ENCODE measurements at regions not wholly inside any gene's neighbourhood (a gene's known extent, or its start where the extent isn't known, plus 50 kb on each side); places are given as distances from the start of the nearest gene placed in this dataset.

DNA sequence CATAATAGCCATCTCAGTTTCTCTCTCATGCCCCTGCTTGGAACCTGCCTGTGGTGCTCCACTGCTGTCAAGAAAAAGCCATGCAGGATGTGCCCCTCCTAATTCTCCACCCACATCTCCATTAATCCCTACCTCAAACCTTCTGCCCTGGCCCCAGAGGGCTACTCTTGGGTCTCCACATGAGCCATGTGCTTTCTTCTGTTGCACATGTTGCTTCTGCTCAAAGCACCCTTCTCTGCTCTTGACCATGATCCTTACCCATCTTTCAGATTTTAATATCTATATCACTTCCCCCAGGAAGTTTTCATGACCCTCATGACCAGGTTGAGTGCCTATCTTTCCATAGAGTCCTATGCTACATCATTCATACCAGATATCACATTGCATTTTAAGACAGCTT is 514.2 kb downstream of the RPS24 start:
- no peak for DNase-seq

- DNase-seq = no peak
These were observed 514.7 kb downstream of the RPS24 start for GRCh38 chr10:78548369-78548768.

- DNase-seq = peak; percentile 27 to 64
These were observed 515.7 kb downstream of the RPS24 start for GRCh38 chr10:78549140-78549935.

DNA sequence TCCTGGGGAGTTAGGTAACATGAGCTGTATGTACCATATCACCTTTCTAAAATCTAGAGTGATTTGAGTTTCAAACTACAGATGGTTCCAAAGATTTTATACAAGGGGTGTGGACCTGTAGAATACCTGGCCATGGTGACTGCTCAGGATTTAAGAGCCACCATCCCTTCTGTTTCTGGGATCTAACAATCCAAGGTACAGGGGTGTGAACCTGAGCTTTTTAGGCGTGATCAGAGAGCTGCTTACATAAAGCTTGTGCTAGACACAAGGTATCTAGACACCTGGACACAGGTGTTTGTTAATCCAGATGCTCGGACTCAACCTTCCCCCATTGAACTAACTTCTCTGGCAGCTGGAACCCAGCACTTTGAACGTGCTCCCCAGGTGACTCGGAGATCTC is 516.4 kb downstream of the RPS24 start:
- DNase-seq = no peak

DNA sequence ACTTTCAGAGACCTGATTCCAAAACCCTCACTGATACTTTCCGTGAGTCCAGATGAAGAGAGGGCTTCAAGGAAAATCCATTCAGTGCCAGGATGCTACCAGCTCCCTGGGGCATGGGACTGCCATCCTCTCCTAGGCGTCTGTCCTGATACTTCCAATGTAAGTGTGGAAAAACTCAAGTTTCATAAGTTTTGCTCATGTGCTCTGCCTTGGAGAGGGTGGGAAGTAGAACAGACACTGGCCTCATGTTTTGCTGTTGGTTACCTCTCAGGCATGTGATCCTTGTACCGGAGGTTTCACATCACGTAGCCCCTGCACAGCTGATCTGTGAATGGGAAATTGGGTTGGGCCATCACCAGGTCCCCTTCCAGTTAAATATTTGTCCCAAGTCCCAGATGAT is 517.1 kb downstream of the RPS24 start:
- DNase-seq = no peak

GRCh38 chr10:78551184-78552005 is 517.4 kb upstream of the ZMIZ1 start:
- no peak for DNase-seq

DNA sequence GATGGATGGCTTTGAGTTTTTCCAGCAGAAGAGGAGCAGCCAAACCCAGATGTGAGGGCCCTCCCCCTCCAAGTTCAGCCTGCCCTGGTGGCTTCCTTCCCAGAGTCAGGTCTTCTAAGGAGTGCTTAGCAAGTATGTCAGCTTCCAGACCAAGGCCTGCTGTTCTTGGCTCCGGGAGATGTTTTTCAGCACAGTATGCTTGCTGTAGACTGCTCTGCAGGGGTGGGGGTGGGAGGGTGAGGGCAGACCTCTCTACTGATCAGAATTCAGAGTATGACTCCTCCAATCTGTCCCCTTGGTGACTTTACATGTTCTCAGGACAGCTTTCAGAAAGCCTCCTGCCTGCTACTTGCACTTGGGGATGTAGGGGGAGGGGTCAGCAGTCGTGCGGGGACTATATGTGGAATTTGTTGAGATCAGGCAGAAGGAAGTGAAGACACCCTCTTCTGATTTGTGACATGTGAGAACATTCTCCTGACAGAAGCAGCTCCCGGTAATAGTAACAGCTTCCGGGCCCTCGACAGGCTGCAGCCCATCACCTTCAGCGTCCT is 516.4 kb upstream of the ZMIZ1 start:
- DNase-seq = no peak

DNA sequence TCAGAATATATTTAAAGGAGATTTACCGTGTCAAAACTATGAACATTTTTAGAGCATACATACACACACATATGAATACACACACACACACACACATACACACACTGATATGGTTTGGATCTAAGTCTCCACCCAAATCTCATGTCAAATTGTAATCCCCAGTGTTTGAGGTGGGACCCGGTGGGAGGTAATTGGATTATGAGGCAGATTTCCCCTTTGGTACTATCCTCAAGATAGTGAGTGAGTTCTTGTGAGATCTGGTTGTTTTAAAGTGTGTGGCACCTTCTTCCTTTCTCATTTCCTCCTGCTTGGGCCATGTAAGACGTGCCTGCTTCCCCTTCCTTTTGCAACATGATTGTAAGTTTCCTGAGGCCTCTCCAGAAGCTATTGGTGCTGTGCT is 515.0 kb upstream of the ZMIZ1 start:
- DNase-seq = no peak

GRCh38 chr10:78555128-78555527 is 513.6 kb upstream of the ZMIZ1 start:
- DNase-seq = no peak

GRCh38 chr10:78556705-78557432 is 511.9 kb upstream of the ZMIZ1 start:
- DNase-seq = peak; percentile 86 to 88

GRCh38 chr10:78557433-78557925 is 511.3 kb upstream of the ZMIZ1 start:
- DNase-seq = no peak

GRCh38 chr10:78559661-78560340 is 509.0 kb upstream of the ZMIZ1 start:
- no peak for DNase-seq

DNA sequence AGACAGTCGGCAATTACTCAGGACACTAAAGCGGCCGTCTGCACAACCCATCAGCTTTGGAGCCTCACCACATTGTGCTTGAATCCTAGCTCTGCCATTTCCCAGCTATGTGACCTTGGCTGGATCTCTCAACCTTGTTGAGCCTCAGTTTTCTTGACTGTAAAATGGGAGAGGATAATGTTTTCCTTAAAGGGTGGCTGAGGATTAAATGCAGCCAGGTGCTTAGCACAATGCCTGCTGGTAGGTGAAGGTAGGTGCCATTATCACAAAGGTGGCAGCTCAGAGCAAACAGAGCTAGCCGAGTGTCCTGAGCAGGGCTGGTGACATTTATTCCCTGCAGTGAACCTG is 508.5 kb upstream of the ZMIZ1 start:
- DNase-seq = no peak

- DNase-seq = no peak
These were observed 505.5 kb upstream of the ZMIZ1 start for GRCh38 chr10:78563314-78563713.

- DNase-seq = no peak
These were observed 502.9 kb upstream of the ZMIZ1 start for GRCh38 chr10:78565841-78566240.

DNA sequence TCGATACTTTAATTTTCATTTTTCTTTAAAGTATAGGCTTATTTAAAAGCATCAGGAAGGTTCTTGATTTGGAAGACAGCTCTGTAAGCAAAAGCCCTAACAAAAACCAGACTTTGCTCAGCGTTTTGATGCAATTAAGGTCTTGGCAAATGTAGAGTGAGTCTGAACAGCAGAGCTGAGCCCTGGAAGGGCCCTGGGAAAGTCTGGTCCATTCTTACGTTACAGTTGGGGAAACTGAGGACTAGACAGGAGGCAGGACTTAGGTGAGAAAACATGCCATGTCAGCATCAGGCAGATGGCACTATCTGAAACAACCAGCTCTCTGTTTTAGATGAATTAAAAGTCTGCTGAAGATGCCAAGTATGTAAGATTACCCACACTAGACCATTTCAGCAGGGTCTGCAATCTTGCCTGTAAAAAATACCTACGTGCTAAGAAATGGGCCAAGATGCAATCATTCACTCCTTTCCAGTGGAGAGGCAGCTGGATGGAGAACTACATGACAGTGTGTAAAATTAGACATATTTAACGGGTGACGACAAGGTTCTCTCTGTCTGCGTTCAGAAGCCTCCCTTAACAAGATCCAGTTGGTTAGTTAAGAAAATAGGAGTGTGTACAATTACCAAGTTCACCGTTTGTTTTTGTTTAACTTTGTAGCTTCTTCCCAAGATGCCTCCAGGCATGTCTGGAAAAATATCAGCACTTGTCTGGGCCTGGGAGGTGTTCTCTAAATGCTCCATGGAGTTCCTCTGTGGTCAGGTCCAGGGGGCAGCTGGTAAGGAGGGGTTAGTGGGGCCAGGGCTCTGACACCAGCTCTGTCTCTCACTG is 502.3 kb upstream of the ZMIZ1 start:
- no peak for DNase-seq

GRCh38 chr10:78567680-78568455 is 500.9 kb upstream of the ZMIZ1 start:
- peak; percentile 78 to 90 for DNase-seq

GRCh38 chr10:78568620-78569019 is 500.1 kb upstream of the ZMIZ1 start:
- peak; percentile 76 to 78 for DNase-seq

DNA sequence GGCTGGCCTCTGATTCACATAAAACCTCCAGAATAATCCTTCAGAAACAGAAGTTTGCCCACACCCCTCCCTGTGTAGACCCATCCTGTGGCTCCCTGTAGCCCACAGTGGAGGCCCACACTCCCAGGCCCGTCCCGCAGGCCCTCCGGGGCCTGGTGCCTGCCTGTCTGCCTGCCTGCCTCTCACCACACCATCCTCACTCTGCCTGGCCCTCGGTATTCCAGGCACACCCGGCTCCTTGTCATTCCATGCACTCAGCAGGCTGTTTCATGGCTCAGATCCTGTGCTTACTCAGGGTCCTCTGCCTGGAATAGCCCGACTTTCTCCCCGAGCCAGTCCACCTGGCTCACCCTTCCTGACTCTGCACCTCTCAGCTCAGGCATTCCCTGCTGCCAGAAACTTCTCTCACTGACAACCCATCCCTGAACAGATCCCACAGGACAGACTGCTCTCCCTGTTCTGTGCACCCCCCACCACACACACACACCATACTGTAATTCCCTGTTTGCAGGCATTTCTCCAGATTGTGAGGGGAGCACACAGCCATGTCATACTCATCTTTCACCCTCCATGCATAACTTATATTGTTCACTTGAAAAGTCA is 498.0 kb upstream of the ZMIZ1 start:
- DNase-seq = no peak

DNA sequence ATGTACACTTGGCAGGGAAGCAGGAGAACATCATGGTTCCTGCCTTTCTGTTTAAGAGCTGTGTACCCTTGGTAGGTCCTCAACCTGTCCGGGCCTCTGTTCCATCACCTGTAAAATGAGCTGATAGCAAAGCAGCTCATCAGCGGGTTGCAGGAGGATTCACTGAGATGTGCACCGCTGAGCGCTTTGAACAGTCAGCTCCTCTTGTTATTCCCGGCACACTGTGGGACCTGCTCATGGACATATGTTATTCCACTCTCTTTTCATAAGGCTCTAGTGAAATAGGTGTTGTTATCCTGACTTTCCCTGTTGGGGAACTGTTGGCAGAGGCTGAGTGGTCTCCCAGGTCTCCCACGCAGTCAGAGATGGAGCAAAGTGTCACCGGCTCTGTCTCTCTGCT is 497.5 kb upstream of the ZMIZ1 start:
- DNase-seq = no peak

Measured in inflammatory macrophage (primary cell).